ENCODE measurements at regions not wholly inside any gene's neighbourhood (a gene's known extent, or its start where the extent isn't known, plus 50 kb on each side); places are given as distances from the start of the nearest gene placed in this dataset.

GRCh38 chr5:54873691-54874090 lies 111.7 kb downstream of the ESM1 start:
- TF ChIP-seq CTCF (IDR thresholded peaks at IDR 0.05) (no peak), POLR2A (IDR thresholded peaks at IDR 0.05) (no peak), POLR2AphosphoS5 (IDR thresholded peaks at IDR 0.05) (no peak), EP300 (IDR thresholded peaks at IDR 0.05) (no peak)

Data from stomach (tissue), 4 donors.